ENCODE measurements at regions not wholly inside any gene's neighbourhood (a gene's known extent, or its start where the extent isn't known, plus 50 kb on each side); places are given as distances from the start of the nearest gene placed in this dataset.

DNA sequence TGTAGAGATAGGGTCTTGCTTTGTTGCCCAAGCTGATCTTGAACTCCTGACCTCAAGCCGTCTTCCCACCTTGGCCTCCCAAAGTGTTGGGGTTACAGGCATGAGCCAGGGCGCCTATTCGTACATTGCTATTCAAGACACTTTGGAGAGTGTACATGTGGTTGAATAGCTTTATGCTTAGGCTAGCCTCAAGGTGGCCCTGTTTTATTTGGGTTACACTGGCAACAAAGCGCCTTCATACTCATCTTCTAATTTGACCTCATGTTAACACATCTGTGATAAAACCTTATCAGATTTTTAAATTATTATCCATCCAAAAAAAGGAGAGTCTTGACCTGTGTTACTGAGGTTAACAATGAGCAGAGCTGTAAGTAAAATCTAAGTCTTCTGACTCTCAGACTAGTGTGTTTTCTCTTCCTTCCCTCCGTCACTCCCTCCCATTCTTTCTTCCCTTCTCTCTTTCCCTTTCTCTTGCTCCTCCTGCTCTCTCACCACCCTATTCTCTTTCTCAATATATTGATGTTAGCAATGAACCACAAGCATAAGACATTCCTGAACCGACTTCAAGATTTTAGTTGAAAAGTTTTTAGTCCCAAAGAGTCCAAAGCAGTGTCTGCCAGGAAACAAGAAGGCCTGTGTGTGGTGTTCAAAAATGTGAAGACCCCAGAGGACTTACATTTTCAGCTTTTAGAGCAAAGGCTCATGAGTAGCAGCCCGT is 603.7 kb upstream of the CFAP20DC start:
- no peak for DNase-seq (ENCODE audit: low read depth in 2 of 2)

DNA sequence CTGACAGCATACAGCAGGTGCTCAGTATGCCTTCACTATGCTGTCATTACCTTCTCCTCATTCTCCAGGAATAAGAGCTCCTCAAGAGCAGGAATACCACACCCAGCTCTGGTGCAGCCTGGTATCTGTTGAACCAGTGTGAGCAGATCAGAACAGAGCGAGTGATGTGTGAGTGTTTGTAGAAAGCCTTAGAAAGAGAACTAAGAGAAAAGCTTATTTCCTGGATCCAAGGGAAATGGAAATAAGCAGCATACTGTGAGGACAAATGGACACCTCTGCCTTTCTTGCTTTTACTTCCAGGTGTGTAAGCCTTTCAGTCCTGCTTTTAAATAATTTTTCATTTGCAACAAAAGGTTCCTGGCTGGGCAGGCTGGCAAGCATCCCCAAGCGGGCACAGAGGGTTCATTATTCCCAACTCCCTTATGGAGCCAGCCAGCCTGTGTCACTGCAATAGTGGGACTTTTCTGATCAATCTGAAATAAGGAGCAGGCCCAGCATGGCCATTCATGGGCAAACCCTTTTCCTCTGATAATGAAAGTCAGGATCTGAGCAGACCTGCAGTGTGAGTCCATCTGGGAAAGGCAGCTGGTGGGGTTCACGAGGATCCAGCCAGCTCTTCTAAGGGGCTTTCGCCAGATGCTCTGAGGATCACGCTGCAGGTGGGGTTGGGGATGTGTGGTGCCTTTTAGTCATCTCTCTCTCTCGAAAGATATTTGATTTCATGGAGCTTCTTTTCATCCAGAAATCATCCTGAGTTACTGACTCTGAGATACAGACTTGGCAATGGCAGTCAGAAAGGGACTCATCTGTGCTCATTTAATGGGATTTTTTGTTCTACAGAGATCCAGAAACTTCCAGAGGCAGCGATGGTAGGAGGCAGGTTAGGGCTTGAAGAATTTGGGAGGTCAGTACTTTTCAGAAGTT is 594.9 kb upstream of the CFAP20DC start:
- no peak for DNase-seq (ENCODE audit: low read depth in 2 of 2)

DNA sequence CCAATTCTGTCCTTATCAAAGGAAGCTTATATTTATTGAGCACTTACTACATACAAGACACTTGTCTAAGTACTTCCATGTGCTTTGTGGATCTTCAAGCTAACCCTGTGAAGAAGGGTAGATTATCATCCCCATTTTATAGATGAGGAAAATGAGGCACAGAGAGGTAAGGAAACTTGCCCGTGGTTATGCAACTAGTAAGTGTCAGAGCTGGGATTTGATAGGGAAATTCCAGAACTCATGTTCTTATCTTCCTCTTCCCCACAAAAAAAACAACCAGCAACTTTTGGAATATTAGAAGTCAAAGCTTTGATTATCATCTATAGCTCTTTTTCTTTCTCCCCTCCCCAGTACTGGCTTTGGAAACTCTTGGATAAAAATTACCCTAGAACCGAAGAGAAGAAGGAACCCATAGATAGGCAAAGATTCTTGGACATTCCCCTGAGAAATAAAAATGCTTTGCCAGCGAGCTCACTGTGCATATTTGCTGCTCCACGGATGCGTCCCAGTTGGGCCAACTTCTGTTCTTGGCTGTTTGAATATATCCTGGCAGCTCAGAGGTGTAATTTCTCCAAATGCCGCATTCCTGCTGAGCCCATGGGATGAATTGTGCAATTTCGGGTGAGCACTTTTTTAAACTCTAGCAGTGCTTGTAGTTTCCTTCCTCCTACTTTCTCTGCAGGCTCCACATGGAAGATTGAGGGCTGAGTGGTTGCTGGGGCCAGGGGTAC is 591.5 kb upstream of the CFAP20DC start:
- DNase-seq (ENCODE audit: low read depth in 2 of 2) = no peak

DNA sequence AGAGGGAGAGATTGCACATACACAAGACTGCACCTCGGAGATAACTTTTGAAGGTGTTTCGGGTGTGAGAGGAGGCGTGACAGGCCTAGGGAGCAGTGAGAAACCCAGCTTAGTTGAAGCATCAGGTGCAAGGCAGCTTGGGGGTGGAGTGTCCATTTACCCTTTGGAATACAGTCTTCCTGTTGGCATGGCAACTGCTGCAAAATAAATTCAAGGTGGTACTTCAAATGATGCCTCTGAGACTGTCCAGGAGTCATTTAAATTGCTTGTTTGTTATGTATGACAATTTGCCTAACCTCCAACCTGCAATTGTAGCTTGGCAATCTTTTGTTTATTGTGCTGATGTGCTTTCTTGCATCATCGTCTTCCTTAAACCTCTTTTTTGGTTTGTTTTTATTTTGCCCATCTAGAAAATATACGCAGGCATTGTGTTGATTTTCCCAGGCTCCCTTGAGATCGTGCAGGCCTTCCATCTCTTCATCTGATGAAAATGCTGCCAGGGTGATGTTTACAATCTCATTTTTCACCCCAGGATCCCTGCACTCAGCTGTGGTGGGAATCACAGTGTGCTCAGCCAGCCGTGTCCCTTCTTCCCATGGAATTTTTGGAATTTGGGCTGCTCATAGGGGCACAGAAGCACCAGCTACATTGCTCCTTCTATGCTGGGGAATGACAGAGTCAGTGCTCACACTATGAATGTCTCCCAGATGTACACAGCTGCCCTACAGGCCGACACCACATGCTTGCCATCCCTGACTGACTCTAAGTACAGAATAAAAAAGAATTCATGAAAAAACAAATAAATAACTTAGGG is 583.1 kb upstream of the CFAP20DC start:
- DNase-seq (ENCODE audit: low read depth in 2 of 2) = no peak

DNA sequence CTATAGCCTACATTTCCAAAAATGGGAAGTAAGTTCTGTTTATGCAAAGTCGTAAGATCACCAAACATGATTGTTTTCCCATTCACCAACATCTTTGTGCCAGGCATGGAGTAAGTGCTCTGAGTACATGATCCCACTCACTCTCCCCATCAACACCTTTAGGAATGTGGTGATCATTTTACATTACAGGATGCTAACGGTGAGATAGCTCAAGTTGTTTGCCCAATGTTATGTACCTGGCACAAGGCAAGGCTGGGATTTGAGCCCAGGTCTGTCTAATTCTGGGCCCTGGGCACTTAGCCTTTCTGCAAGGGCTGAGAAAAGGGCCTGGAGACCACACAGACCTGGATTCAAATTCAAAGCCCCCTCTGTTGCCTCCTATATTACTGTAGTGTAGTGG is 581.7 kb upstream of the CFAP20DC start:
- no peak for DNase-seq (ENCODE audit: low read depth in 2 of 2)

DNA sequence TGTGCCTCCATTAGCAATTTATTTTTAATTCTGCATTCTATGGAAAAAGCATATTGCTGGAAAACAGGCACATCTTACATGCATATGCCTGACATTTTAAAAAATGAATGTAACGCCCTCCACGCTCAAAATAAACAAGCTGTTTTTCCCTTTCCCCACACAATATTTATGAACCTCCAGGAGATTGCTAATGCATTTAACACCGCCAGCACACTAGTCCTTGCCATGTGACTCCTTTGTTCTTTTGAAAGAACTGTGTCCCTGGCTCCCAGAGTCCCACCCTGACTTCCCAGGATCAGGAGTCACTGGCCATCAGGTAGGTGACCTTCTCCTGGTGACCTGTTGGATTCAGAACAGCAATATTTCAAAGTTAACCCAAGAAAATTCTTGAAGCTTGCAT is 571.2 kb upstream of the CFAP20DC start:
- no peak for DNase-seq (ENCODE audit: low read depth in 2 of 2)

DNA sequence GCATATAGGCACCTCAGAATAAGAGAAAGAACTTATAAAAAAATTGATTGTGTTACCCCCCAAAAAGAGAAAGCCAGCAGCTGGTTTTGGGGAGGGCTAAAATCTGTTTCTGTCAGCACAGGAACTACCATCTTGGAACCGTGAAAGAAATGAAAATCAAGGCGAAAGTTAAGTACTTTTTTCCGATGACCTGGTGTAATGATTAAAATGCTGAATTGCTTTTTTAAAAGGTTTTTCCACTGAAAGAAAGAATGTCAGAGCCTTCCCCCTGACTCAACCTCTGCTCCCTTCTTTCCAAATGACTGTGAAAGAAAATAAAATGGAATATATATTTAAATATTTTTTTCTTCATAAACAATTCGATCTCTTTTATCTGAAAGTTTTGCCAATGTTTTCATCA is 570.5 kb upstream of the CFAP20DC start:
- DNase-seq (ENCODE audit: low read depth in 2 of 2) = no peak

DNA sequence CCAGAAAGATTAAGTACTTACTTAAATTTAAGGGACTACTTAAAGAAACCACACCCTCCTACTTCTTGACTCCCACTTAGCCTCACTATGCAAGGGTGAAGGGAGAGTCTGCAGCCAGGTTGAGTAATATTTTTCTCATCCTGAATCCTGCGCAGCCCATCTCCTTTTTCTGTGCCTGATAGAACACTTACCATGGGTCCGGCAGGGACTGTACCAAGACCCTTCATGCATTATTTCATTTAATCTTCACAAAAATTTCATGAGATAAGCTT is 562.6 kb upstream of the CFAP20DC start:
- DNase-seq (ENCODE audit: low read depth in 2 of 2) = no peak

DNA sequence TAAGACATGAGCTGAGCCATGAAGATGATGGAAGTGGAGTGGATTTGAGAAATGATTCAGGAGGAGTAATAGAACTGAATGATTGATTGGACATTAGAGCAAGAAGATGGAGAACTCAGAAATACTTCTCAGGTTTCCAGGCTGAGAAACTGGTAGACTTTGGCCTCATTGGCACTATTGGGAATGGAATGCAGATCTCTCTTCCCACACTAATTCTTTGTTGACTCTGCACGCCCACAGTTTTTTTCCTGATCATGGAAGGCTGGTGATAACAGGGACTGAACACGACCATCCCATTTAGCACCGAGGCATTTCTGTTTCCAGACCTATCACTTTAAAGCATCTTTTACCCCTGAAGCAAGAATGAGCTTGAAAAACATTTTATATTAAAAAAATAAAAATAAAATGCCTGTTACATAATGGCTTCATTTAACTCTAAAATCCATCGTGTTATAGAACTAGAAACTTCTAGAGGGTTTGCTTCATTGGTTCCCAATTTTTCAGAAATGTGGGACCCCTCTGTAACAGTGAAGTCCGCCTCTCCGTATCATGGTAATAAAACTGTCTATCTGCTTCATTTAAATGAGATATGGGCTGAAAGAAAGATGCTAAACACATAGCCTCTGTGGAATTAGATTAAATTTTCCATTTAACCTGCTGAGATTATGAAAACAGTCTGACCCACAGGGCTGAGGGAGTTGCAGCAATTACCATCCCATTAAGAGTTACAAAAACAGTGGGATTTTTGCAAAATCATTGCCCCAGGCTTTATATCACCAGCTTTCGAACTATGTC is 562.0 kb upstream of the CFAP20DC start:
- no peak for DNase-seq (ENCODE audit: low read depth in 2 of 2)

DNA sequence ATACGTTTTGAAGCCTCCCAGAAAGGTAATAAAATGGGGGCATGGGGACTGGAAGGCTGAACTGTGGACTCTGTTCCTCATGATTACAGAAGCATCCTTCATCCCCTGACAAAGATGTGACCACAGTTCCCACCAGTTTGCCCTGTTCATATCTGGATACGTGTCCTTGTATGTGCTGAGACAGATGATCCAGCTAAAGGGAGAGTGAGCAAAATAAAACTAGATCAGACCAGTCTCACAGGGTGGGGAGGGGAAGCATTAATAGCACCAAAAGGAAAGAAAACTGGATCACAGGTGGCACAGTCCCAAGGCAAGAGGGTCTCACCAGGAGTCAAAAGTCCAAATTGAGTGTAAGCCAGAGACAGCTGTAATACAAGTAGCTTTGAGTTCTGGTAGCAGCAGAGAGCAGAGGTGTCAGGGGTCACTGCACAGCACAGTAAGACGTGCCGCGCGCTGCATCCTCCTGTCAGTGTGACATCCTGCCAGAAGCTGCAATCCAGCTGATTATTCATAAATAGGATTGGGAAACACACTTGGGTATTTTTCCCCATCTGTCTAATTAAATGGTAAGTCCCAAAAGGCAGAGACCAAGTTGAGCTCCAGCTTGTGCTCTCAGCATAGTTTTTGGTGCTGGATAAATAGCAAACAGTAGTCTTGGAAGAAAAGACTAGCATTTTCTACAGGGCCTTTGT is 560.0 kb upstream of the CFAP20DC start:
- DNase-seq (ENCODE audit: low read depth in 2 of 2) = no peak

DNA sequence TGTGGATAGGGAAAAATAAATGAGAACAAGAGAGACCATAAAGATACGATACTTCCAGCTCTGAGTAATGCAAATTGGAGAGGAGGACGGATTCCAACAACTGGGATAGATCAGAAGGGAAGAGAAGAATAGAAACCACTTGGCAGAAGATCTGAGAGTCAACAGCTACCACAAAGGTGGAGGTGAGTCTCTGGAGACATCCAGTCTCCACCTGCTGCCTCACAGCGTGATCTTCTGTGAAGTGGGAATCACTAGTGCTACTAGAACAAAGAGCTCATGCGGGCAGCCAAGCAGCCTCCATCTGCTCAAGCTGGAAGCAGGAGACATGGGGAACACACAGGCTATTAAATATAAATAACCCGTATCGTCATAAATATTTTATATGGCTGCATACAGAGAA is 558.5 kb upstream of the CFAP20DC start:
- DNase-seq (ENCODE audit: low read depth in 2 of 2) = no peak

DNA sequence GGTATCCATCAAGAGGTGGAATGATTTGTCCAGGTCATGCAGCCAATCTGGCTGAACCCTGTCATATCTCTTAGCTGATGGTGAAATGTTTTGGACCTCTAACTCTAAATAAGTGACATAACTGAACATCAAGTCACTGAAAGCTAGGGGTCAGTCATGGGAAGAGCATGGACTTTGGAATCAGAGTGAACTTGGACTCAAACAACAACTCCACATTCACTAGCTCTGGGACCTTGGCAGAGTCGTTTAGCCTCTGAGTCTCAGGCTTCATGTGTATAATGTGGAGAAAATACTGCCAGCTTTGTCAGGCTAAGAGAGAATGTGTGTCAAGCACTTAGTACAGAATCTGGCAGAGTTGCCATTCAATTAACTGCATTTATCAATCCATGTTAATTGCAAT is 557.8 kb upstream of the CFAP20DC start:
- no peak for DNase-seq (ENCODE audit: low read depth in 2 of 2)

DNA sequence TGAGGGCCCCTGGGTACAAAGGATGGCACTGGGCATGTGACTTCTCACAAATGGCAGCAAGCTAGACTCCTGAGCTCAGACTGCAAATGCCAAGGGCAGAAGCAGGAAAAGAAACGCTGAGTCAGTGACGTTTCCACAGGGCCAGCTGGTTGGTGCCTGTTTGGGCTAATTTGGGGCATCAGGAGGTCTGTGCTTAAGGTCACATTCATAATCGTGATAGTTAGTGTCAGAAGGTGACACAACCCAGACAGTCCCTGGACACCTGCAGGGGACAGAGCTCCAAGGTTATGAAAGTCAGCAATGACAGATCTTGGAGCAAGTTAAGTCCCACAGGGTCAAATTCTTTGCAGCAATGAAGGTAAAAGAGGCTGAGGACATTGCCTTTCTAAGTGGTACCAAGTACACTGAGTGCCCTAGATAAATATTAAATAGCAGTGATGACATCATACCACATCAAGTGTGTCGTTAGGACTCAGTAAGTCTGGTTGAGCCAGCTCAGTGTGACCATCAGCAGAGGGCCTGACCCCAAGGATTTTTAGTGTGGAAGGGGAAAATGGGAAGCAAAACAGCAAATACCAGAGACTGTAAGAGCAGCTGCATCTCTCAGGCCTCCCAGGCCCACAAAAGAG is 556.9 kb upstream of the CFAP20DC start:
- no peak for DNase-seq (ENCODE audit: low read depth in 2 of 2)

DNA sequence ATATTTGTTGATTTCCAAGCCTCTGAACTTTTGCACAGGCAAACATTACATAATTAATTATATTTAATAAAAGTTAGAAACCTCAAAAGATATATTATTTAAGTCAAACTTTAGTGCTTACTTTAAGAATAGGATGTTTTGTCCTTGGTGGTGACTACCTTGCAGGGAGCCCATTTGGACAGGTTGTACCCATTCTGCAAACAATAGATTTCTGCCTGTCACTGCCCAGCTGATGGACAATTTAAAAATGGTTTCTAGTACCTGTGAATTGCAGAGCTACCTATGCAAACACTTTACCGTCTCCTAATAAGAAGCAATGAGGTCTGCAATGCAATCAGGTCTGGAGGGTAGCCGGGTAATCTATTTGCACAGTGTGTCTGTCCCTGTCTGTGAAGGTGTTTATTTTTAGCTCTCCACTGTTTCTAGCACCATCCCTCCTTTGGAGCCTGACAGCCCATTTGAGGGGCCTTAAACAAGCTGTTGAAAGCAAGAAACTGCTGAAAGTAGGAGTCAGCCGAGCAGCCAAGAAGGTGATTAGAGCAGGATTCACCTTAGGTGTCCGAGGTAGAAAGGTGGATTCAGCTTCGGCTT is 556.2 kb upstream of the CFAP20DC start:
- DNase-seq (ENCODE audit: low read depth in 2 of 2) = no peak

DNA sequence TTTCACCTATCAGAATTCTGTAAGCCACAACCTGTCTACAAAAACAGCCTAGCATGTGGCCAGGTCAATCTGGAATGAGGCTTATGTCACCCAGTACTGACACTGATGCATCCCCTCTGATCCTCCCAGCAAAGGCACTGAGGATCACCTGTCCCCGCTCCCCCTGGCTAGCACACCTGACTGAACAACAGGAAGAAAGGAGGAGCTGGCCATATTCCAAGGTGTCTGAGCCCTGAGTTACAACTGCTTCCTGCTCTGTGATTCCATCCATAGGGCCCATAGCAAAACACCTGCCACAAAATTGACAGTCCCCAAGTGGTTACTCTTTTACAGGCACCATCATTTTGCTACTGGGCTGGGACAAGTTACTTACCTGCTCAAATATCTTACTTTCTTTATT is 555.5 kb upstream of the CFAP20DC start:
- no peak for DNase-seq (ENCODE audit: low read depth in 2 of 2)

DNA sequence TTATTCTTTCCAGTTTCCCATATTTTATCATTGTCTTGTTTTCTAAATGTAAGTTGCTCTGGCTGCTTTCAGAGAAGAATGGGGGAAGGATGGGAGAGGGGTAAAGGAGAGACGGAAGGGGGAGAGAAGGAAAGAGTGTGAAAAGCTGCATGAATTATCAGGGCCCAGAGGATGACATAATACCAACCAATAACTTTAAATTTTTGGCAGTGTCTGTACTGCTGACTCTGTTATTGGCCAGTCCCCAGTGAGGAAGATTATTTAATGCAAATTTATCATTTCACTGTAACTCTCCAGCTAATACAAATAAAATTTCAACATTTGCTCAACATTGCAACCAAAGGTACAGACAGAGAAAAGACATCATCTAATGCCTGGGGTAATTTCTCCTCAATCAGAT is 551.7 kb upstream of the CFAP20DC start:
- DNase-seq (ENCODE audit: low read depth in 2 of 2) = no peak

DNA sequence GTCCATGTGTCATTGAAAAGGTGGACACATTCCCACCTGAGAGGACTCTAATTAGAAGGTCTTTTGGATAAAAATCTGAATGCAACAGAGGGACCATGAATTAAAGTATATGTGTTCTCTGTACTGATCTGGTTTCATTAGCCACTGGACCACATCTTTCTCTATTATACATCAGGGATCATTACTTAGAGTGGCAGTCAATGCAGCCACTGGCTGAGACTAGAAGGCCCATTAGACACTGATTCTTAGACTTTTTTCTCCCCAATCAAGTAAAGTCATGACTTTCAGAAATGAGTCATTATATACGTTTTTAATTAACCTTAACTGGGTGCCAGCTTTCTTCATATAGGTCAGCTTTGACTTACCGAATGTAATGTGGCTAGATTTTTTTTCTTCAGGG is 550.8 kb upstream of the CFAP20DC start:
- no peak for DNase-seq (ENCODE audit: low read depth in 2 of 2)

DNA sequence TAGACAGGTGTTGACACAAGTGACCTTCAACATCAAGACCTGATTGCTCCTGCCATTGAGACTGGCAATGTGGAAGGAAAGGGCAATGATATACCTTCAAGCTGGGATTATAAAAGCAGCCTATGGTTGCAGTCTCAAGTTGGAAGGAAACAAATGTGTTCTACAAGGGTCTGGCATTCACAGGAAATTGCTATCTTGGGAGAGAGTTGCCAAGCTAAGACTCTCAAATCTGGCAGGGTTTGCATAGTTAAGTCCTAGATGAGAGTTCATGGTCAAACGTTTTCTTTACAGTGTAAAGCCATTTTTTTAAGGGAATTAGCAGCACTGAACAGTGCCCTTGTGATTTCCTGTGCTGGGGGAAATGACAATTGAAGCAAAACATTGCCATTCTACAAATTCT is 546.9 kb upstream of the CFAP20DC start:
- no peak for DNase-seq (ENCODE audit: low read depth in 2 of 2)

DNA sequence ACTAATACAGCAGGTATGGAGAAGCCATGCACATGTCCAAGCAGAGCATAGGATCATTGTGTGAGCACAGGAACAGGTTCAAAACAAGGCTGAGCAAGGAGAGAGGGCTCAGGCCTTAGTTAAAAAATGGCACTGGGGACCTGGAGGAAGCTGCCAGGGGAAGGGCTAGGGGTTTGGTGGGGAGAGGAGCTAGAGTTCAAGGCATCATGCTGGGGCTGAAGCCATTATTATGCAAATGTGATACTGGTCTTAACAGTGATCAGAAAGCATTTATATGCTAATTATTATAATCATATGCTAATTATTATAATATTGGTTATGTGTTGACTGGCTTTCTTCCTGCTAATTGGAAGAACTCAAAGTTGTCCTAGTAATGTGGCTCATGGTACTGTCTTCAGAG is 546.0 kb upstream of the CFAP20DC start:
- no peak for DNase-seq (ENCODE audit: low read depth in 2 of 2)

DNA sequence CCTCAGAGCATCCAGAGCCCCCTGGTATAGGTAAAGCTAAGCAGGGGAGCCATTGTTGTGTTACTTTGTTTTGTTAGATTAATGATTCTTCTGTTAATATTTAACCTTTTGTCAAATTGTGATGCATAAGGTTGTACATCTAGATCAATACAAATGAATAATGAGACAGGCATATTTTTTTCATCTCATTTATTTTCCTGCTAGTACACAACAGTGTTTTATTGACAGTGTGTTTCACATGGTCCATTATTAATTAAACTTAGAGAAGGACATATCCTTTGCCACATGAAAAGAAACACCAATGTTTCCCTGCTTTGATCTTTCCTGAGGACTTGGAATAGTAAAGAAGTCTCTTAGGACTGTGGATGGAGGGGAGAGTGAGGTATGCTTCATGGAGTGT is 543.6 kb upstream of the CFAP20DC start:
- no peak for DNase-seq (ENCODE audit: low read depth in 2 of 2)
